Hepatocyte (in vitro differentiated cells): ENCODE measurements at regions not wholly inside any gene's neighbourhood (a gene's known extent, or its start where the extent isn't known, plus 50 kb on each side); places are given as distances from the start of the nearest gene placed in this dataset.

Source experiments
- DNase-seq: peaks from one replicate; pipeline ENCODE4 v3.0.0-alpha.2; 2016; ENCODE audit warnings: low spot score
- H2AFZ ChIP-seq: fragments of 200-600 bp; sonication (generic); 2 replicates; pipeline ENCODE4 v1.6.0; 2016; ENCODE audit warnings: antibody characterized with exemption, mild to moderate bottlenecking
- H3K27ac ChIP-seq: fragments of 200-600 bp; sonication (generic); 2 replicates; pipeline ENCODE4 v1.5.1; 2016; ENCODE audit warnings: mild to moderate bottlenecking
- H3K27me3 ChIP-seq: fragments of 200-600 bp; sonication (generic); 2 replicates; pipeline ENCODE4 v1.6.1; 2016
- H3K36me3 ChIP-seq: fragments of 200-600 bp; sonication (generic); replicated peaks from 2 replicates; pipeline ENCODE4 v1.5.1; 2016; ENCODE audit warnings: low read depth; ENCODE audit not compliant: insufficient read depth
- H3K4me1 ChIP-seq: fragments of 200-600 bp; sonication (generic); 2 replicates; pipeline ENCODE4 v1.5.1; 2016; ENCODE audit warnings: mild to moderate bottlenecking, moderate library complexity; ENCODE audit not compliant: insufficient read depth
- H3K4me2 ChIP-seq: fragments of 200-600 bp; sonication (generic); 2 replicates; pipeline ENCODE4 v1.6.0; 2016
- H3K4me3 ChIP-seq: fragments of 200-600 bp; sonication (generic); 2 replicates; pipeline ENCODE4 v1.5.1; 2016; ENCODE audit warnings: mild to moderate bottlenecking
- H3K79me2 ChIP-seq: fragments of 200-600 bp; sonication (generic); 2 replicates; pipeline ENCODE4 v1.6.0; 2017; ENCODE audit warnings: mild to moderate bottlenecking
- H3K9me2 ChIP-seq: fragments of 200-600 bp; sonication (generic); replicated peaks from 2 replicates; pipeline ENCODE4 v1.6.0; 2017; ENCODE audit warnings: mild to moderate bottlenecking; ENCODE audit not compliant: insufficient read depth
- H3K9me3 ChIP-seq: fragments of 200-600 bp; sonication (generic); 2 replicates; pipeline ENCODE4 v1.5.1; 2016; ENCODE audit warnings: low read depth, mild to moderate bottlenecking
- H4K20me1 ChIP-seq: fragments of 200-600 bp; sonication (generic); 2 replicates; pipeline ENCODE4 v1.6.0; 2016; ENCODE audit warnings: mild to moderate bottlenecking; ENCODE audit not compliant: insufficient read depth, poor library complexity, severe bottlenecking
- CTCF ChIP-seq: fragments of 200-600 bp; sonication (generic); IDR thresholded peaks from 2 replicates; pipeline ENCODE4 v1.5.1; 2016; ENCODE audit warnings: antibody characterized with exemption, mild to moderate bottlenecking; ENCODE audit not compliant: poor library complexity
- EZH2 ChIP-seq: fragments of 200-600 bp; sonication (generic); IDR thresholded peaks from 2 replicates; pipeline ENCODE4 v1.6.1; 2016; ENCODE audit warnings: antibody characterized with exemption, mild to moderate bottlenecking, borderline replicate concordance
- EZH2phosphoT487 ChIP-seq: fragments of 200-600 bp; sonication (generic); IDR thresholded peaks from one replicate; pipeline ENCODE4 v1.6.1; 2018; ENCODE audit warnings: antibody characterized with exemption, mild to moderate bottlenecking, low read depth, moderate library complexity; ENCODE audit not compliant: unreplicated experiment, severe bottlenecking
- WGBS: methylation state at CpG from one replicate; pipeline ENCODE4 v1.1.6; 2016; ENCODE audit warnings: low lambda C conversion rate; ENCODE audit errors: missing lambda C conversion rate; 5-methylcytosine and 5-hydroxymethylcytosine counted together

GRCh38 chr6:102389994-102390393, 996.5 kb downstream of the GRIK2 start:
- DNase-seq: no peak
- Histone ChIP-seq H3K4me3 (no peak overlapping the region), H3K9me2 (no peaks in the 10 kb centered on the region), H3K79me2 (no peaks in the 10 kb centered on the region), H2AFZ (no peak overlapping the region), H4K20me1 (no peaks in the 10 kb centered on the region), H3K36me3 (no peaks in the 10 kb centered on the region), H3K4me1 (no peaks in the 10 kb centered on the region), H3K27me3 (no peaks in the 10 kb centered on the region), H3K4me2 (no peak overlapping the region), H3K27ac (no peak overlapping the region), H3K9me3 (no peaks in the 10 kb centered on the region)
- no peak for TF ChIP-seq EZH2
- TF ChIP-seq EZH2phosphoT487: no peak
- TF ChIP-seq CTCF: no peak
- WGBS: 93% methylated on average over 11 of the region's 11 CpGs

GRCh38 chr6:102387326-102388033, 994.0 kb downstream of the GRIK2 start:
- Histone ChIP-seq H3K4me2 (no peak overlapping the region), H3K27me3 (no peaks in the 10 kb centered on the region), H2AFZ (no peak overlapping the region), H3K36me3 (no peaks in the 10 kb centered on the region), H3K27ac (no peak overlapping the region), H4K20me1 (no peaks in the 10 kb centered on the region), H3K4me1 (no peaks in the 10 kb centered on the region), H3K9me3 (no peaks in the 10 kb centered on the region), H3K79me2 (no peaks in the 10 kb centered on the region), H3K9me2 (no peaks in the 10 kb centered on the region), H3K4me3 (no peak overlapping the region)
- TF ChIP-seq EZH2phosphoT487 (no peak), CTCF (no peak), EZH2 (no peak)
- WGBS: 83% methylated on average over 2 of the region's 2 CpGs
- DNase-seq: no peak

GRCh38 chr6:102381203-102381602, 987.7 kb downstream of the GRIK2 start:
- no peak for DNase-seq
- Histone ChIP-seq H3K79me2 (no peaks in the 10 kb centered on the region), H3K4me2 (no peak overlapping the region), H3K36me3 (no peaks in the 10 kb centered on the region), H2AFZ (no peak overlapping the region), H3K27me3 (no peaks in the 10 kb centered on the region), H3K9me3 (no peaks in the 10 kb centered on the region), H3K9me2 (no peaks in the 10 kb centered on the region), H3K4me3 (no peak overlapping the region), H3K27ac (no peak overlapping the region), H3K4me1 (no peaks in the 10 kb centered on the region), H4K20me1 (no peaks in the 10 kb centered on the region)
- TF ChIP-seq CTCF (no peak), EZH2 (no peak), EZH2phosphoT487 (no peak)

- TF ChIP-seq EZH2phosphoT487 (no peak), EZH2 (no peak), CTCF (no peak)
- no peaks in the 10 kb centered on the region for H3K27me3 ChIP-seq
- no peaks in the 10 kb centered on the region for H4K20me1 ChIP-seq
- 89% methylated on average over 8 of the region's 8 CpGs for WGBS
- DNase-seq: no peak
- H3K27ac ChIP-seq: no peak overlapping the region
- H3K9me2 ChIP-seq: no peaks in the 10 kb centered on the region
- no peaks in the 10 kb centered on the region for H3K9me3 ChIP-seq
- H3K4me1 ChIP-seq: no peaks in the 10 kb centered on the region
- H3K79me2 ChIP-seq: no peaks in the 10 kb centered on the region
- H3K4me2 ChIP-seq: no peak overlapping the region
- H3K4me3 ChIP-seq: no peak overlapping the region
- H3K36me3 ChIP-seq: no peaks in the 10 kb centered on the region
- H2AFZ ChIP-seq: no peak overlapping the region
These were observed 962.7 kb downstream of the GRIK2 start for GRCh38 chr6:102356170-102356569.
